HUDEP-2 (cell line): ENCODE measurements at regions not wholly inside any gene's neighbourhood (a gene's known extent, or its start where the extent isn't known, plus 50 kb on each side); places are given as distances from the start of the nearest gene placed in this dataset.
"Not testable (repeated sequence)": the region's sequence is repeated elsewhere in the genome, so short reads cannot be mapped to it uniquely, and the experiment has no call there.

Experiments
- DNase-seq, 76 experiments: peaks; one replicate each; lab custom pipeline; 2025; ENCODE audit not compliant: unreplicated experiment in 76 of 76; lab: John Stamatoyannopoulos, UW

DNA sequence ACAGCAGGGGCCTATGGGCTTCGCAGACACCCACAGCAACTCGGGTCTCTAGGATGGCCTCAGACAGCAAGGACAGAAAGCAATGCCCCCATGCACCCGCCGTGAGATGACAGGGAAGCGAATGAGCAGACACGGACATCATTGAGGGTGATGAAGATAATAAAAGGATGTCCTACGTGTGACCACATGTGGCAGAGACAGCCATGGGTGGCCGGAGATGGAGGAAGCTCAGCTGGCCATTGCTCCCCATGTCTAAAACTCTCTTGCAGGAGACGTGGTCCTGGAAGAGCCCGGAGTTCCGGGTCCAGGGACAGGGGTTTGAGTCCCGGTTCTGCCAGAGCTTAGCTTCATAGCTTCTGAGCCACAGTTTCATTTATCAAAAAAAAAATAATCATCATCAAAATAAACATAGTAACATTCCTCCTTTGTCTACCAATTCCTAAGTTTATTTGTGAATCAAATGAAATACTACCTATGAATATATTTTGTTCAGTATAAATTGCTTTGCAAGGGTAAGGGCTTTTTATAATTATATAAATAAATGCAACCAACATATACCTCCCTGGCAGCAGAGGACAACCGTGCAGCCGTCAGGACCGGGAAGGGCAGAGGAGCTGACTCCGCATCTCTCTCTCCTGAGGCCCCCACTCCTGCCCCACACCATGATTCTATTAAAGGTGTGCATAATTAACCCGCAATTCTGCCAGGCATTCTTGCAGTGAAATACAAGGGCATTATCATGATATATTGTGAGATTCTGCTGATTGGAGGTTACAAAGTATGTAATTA lies 401.4 kb upstream of the MYT1L start:
- DNase-seq: no peak

DNA sequence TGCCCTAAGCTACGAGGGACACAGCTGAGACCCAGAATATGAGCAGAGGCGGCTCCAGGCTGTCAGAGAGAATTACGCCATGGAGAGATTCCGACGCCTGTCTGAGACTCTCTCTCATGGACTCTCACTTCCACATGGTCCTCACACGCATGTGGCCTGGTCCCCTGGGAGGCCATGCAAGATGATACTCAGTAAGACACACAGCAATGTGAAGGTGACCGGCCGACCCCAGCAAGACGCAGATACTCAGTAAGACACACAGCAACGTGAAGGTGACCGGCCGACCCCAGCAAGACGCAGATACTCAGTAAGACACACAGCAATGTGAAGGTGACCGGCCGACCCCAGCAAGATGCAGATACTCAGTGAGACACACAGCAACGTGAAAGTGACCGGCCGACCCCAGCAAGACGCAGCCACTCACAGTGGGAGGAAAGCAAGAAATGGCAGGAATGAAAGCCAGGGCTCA lies 400.8 kb upstream of the MYT1L start:
- no peak for DNase-seq

DNA sequence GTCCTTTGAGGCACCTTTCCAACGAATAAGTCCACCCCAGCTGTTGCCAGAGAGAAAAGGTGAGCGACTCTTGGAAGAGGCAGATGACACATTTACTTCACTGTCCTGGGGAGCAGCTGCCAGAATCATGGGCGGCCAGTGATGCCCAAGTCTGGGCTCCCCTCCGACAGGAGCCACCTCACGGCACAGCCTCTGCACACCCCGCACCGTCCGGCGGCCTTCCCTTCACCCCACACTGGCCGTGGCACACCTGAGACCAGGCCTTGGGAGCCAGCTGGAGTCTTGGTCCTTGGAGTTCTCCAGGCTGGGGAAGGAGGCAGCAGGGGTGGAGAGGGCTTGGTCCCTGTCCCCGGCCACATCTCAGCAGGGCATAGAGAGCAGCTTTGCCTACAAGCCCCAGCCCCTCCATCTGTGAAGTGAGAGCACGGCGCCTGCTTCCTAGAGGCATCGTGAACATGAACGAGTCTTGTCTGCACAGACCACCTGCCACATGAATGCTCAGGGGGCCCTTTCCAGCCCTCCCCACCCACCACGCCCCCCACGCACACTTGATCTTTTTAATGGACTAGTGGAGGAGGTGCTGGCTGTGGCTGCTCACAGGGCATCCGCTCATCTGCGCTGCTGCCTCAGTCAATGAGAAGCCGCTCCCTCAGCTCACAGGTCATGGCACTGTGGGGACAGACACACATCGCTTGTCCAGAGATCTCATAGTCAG lies 400.2 kb upstream of the MYT1L start:
- DNase-seq: no peak

DNA sequence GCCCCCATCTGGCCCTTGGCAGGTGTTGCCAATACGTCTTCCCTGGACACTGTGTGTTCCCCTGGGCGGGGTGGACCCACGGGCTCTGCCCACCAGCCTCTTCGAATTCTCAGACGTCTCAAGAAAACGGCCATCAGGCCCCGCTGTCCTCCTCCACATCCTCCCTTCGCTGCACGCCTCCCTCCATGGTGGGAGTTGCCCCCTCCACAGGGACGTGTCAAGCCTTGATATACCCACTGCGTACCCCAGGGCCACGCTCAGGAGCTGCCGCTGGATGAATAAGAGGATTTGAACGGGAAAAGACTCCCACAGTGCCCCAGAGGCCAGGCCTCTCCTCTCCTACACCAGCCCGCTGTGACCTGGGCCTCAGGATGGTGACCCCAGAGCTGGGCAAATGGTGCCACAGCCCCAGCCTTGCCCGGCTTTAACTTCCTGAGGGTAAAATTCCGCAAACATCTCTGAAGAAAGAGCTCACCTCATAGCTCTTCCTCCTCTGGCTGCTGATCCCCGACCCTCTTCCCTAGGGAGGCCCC lies 399.3 kb upstream of the MYT1L start:
- DNase-seq: no peak

DNA sequence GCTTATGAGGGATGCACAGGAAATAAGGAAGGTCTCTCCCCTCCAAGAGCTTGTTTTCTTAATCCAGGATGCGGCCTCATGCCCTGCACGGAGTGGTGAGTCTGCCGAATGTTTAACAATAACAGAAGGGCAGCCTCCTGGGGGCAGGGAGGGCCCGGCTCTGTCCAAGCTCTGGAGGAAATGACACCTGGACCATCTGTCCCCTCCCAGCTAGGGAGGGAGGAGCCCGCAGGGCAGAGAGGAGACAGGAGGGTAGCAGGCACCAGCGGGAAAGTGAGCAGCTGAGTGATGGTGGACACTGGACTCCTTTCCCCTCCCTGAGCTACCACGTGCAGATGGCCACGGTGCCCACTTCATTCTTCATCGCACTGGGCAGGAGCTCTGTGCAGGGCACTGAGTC lies 398.2 kb upstream of the MYT1L start:
- DNase-seq: no peak

DNA sequence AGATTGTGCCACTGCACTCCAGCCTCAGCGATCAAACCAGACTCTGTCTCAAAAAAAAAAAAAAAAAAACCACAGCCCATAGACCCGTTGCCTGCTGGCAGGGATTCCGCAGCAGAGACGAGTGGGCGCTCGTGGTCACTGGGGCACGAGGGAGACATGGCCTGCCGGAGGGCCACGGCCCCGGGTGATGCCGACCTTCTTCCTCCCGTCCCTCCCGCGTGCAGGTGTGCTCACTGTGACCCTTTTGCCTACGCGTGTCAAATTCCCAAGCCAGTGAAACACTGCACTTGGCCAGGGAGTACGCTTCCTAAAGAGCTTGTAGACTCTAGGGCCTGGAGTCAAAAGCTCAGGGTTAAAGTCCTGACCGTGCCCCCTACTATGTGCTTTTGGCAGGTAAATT lies 397.6 kb upstream of the MYT1L start:
- no peak for DNase-seq

DNA sequence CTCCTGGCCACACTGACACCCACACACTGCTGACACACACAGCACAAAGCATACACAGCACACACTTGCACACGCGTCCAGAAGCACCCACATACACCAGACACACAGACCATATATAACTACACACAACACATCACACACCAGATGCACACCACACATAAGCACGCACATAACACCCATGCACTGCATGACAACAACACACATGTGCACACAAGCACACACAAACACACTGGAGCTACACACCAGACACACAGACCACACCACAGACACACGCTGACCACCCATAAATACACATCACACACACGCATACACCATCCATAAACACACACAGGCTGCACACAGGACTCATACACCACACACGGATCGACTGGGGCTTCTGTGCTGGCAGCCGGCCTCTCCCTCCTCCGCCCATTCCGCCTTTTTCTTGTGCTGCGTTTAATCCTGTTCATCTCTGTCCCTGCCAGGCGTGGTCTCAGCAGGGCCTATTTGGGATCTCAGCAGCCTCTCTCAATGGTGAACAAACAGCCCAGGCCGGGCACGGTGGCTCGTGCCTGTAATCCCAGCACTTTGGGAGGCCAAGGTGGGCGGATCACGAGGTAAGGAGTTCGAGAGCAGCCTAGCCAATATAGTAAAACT lies 396.9 kb upstream of the MYT1L start:
- no peak for DNase-seq

DNA sequence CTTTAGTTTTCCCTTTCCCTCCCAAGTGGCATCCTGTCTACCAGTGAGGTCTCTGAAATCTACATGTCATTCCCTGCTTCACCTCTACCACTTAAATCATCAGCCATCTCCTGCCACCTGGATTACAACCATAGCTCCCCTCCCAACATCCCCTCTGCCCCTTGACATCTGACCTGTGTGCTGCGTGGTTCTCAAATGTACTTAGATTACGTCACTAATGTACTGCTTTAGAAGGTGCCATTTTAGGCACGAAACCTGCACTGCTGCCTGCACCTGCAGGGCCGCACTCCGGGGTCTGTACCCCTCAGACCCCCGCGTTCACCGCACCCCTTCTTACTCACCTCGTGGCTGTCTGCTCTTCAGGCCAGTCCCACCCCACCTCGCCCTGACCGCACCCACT lies 395.1 kb upstream of the MYT1L start:
- no peak for DNase-seq

DNA sequence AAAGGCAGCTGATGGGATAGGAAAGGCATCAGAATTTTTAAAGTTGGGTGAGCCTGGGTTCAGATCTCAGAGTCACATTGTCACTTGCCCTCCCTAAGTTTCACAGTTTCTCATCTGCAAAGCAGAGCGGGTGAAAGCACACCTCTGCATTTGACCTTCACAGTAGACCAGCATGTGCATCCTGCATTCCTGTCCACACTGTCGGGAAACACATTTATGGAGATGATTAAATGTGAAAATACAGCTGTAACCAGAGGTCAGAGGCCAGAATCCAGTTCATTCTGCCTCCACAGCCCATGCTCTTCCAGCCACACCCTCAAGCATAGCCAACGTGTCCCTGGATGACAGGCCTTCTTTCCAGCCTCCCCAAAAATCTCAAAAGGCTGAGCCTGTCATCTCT lies 392.0 kb upstream of the MYT1L start:
- DNase-seq: no peak

DNA sequence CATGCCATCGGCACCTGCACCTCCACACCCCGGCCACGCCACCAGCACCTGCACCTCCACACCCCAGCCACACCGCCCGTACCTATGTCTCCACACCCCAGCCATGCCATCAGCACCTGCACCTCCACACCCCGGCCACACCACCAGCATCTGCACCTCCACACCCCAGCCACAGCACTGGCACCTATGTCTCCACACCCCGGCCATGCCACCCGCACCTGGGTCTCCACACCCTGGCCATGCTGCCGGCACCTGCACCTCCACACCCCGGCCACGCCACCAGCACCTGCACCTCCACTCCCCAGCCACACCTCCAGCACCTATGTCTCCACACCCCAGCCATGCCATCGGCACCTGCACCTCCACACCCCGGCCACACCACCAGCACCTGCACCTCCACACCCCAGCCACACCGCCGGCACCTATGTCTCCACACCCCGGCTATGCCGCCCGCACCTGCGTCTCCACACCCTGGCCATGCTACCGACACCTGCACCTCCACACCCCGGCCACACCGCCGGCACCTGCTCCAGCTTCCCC lies 390.3 kb upstream of the MYT1L start:
- no peak for DNase-seq

DNA sequence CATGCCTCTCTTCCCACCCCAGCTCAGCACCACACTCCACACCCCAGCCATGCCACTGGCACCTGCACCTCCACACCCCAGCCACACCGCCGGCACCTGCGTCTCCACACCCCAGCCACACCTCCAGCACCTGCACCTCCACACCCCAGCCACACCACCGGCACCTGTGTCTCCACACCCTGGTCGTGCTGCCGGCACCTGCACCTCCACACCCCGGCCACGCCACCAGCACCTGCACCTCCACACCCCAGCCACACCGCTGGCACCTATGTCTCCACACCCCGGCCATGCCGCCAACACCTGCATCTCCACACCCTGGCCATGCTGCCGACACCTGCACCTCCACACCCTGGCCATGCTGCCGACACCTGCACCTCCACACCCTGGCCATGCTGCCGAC lies 389.7 kb upstream of the MYT1L start:
- not testable (repeated sequence) for DNase-seq

DNA sequence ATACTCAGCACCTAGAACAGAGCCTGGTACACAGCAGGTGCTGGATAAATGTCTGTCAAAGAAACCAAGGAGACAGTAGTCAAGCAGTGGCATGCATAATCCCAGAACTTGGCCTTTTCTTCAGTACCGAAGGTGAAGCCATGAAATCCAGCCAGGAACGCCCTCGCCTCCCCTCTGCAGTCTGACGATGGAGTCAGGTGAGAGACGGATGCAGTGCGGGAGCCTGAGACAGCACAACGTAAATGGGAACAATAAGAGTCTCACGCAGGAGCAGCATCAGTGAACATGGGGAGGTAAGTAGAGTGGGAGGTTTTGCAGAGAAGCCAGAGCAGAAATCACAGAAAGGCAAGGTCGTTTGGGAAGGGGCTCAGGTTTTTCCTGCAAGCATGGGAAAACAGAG lies 389.3 kb upstream of the MYT1L start:
- DNase-seq: no peak

DNA sequence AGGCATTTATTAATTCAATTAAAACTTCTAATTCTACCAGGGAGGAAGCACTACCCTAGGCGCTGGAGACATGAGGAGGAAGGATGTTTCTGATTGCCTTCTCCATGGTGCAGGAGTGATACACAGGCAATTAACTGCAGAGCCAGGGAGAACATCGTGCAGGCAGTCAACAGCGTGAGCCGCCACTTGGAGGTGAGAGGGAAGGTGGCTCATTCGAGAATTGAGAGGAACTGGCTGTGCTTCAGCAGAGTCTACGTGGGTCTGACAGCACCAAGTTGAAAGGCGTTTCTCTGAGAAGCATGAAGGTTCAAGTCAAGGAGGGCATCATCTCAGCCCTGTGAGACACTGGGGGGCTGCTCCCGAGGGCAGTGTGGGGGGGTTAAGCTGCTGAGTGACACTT lies 388.7 kb upstream of the MYT1L start:
- DNase-seq: no peak

DNA sequence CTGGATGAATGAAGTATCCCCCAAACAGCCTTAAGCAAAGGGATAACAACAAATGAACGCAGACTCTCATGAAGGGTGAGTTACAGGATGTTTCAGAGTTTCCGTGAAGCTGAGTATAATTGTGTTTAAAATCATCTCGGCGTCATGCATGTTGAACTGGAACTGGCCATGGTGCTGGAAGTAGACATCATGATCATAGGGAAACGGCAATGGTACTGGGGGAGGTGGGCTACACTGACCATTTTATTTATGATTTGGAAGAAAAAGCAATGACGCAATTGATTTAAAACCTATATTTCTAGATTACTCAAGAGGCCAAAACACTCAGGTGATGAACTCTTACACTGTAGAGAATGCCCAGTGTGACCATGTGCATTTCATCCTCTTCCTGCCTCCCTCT lies 387.9 kb upstream of the MYT1L start:
- no peak for DNase-seq

DNA sequence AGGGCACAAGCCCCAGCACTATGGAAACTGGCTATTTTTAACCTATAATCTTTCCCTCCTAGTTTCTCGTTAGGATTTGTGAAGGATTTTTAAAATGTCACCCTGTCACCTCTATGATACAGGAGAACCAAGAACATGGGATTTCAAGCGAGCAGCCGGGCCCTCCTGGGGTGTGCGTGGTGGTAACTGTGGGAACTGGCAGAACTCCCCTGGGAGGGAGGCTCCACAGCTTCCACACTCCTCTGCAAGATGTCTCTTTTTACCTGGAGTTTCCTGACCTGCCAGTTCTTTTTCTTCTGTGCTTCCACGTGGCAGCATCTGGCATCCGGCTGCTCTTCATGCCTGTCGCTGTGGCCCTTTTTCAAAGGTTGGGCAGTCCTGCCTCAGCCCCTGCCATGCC lies 386.3 kb upstream of the MYT1L start:
- no peak for DNase-seq

DNA sequence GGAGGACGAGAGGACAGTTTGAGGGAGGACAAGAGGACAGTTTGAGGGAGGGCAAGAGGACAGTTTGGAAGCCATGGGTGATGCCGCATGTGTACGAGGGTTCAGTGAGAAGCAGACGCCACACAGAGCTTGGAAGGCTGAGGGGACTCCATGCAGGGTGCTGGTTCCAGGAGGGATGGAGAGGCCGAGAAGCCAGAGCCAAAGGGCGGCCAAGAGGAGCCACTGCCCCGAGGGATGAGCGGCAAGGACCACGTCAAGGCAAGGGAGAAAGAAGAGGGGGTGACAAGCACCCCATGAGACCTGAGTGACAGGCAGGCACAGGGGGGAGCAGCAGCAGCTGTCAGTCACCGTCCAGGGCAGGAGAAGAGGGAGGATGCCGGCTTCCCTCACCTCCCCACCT lies 385.7 kb upstream of the MYT1L start:
- DNase-seq: no peak

DNA sequence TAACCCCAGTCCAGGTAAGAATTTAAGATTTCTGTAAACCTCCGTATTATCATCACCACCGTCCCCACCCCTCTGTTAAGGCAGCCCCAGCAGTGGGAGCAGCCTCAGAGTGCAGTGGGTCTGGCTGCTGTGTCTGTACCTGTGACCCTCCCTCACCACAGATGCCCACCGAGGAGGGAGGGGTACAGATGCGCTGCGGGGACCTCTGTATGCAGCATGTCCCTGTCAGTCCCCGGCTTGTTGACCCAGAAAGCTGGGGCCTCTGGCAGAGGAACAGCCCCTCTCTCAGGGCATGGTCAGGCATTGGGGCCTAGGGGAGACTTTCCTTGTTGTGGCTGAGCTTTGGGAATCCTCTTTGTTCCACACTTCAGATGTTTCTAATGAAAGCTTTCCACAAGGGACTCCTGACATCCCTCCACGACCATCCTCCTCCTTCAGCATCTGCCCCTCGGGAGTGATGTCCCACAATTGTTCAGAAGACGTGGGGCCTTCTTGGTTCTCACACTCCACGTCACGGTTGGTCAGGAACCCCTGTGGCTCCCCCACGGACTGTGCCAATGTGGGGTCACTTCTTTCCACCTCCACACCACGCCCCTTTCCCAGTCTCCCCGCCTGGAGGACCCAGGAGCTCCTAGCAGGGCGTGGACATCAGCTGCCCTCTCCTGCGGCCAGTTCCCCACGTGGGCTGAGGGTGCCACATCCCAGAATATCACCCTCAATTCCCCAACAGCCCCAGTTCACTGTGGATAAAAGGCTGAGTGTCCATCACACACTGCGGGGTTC lies 384.2 kb upstream of the MYT1L start:
- DNase-seq: no peak

DNA sequence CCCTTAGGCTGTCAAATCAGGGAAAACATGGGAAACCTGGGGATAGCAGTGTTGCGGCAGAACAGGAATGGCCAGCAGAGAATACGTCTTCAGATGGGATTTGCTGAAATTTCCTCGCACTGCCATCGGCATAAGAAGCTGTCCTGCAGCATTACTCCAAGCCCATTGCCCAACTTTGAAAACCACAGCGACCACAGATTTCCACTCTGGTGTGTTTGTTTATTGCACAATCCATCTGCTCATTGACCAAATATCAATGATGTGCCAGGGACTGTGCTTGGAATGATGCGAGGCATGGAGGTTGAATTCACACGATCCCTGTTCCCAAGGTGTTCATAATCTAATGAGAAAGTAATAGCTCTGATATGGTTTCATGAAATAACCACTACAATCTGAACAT lies 383.3 kb upstream of the MYT1L start:
- no peak for DNase-seq

DNA sequence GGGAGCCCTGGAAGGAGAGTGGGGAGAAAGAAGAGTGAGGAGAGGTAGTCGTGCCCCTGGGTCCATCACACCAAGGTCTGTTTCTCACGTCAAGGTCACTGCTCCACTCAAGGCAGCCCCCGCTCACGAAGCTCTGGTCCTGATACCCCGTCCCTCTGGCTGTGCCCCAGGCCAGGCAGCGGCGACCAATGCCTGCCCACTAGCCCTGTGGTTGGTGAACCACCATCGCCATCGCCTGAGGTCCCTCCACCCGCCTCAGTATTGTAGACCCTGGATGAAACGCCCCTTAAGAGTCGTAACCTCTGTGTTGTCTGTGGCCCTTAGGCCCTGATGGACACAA lies 378.3 kb upstream of the MYT1L start:
- no peak for DNase-seq

DNA sequence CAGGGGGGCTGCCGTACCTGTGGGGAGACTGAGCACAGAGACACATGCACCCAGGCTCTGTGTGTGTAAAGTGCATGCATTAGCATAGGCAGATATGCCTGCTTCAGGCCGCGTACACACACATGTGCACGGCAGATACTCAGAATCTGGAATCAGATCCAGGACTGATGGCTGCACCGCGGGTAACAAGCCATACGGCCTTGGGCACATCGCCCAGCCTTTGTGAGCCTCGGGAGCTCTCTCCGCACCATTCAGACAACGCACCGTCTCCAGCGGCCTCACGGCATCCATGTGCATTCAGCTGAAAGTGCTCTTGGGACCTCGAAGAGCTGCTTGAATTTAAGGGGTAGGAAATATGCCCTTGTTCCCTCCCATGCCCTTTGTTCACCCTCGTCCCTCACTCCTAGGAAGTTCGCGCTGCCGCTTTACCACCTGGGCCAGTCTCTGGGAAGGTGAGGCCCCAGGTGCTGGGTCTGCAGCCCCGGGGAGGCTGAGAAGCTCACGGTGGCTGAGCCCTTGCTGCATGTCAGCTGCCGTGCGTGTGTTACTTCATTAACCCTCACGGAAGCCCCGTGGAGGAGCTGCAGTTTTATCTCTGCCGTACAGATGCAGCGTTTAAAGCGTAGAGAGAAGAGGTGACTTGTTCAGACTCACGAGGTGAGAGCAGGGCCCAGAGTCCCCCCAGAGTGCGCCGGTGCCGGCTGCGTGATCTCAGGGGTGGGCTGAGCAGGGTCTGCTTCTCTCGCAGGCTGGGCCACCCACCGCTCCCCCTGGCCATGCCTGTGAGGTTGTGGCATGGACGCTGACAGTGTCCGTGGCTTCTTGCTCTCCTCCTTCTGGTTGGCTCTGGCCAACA lies 377.7 kb upstream of the MYT1L start:
- DNase-seq: no peak
